Tibial nerve (tissue), 4 donors: ENCODE measurements at regions not wholly inside any gene's neighbourhood (a gene's known extent, or its start where the extent isn't known, plus 50 kb on each side); places are given as distances from the start of the nearest gene placed in this dataset.

Experiments
- DNase-seq, 2 donors: peaks; one replicate each; pipeline ENCODE4 v3.0.0-alpha.2; 2019; ENCODE audit warnings: low spot score in 2 of 2
- H3K27ac ChIP-seq, 4 donors: fragments of 200-600 bp; sonication (generic) in 3 of 4; one replicate each; pipeline ENCODE4 v1.5.1; 2017 to 2019; ENCODE audit warnings: mild to moderate bottlenecking in 1 of 4
- H3K27me3 ChIP-seq, 2 donors: fragments of 200-600 bp; sonication (generic) in 1 of 2; one replicate each; pipeline versions ENCODE4 v1.5.1 to v1.6.0; 2017 to 2019
- H3K36me3 ChIP-seq, 3 donors: fragments of 200-600 bp; sonication (generic); one replicate each; pipeline ENCODE4 v1.5.1; 2018 to 2019
- H3K4me1 ChIP-seq, 4 donors: fragments of 200-600 bp; sonication (generic) in 3 of 4; one replicate each; pipeline ENCODE4 v1.5.1; 2017 to 2019
- H3K4me3 ChIP-seq, 4 donors: fragments of 200-600 bp; sonication (generic) in 3 of 4; one replicate each; pipeline ENCODE4 v1.5.1; 2017 to 2019; ENCODE audit warnings: mild to moderate bottlenecking in 1 of 4, moderate library complexity in 1 of 4
- H3K9me3 ChIP-seq, 4 donors: fragments of 200-600 bp; sonication (generic) in 3 of 4; one replicate each; pipeline ENCODE4 v1.5.1; 2017 to 2019
- EP300 ChIP-seq, 2 donors: sonication (generic); formaldehyde crosslinking; IDR thresholded peaks; one replicate each; pipeline ENCODE4 v1.6.1; 2017; ENCODE audit warnings: antibody characterized with exemption in 2 of 2, mild to moderate bottlenecking in 1 of 2
- POLR2A ChIP-seq, 2 donors: fragments of 450-650 bp; IDR thresholded peaks; one replicate each; pipeline ENCODE4 v1.6.1; 2017; ENCODE audit warnings: antibody characterized with exemption in 2 of 2, mild to moderate bottlenecking in 2 of 2, moderate library complexity in 2 of 2
- WGBS, 2 donors: methylation state at CpG; one replicate each; pipeline ENCODE4 v1.1.5; 2018; 5-methylcytosine and 5-hydroxymethylcytosine counted together
- TF ChIP-seq, protein P1 (sequence below), 5 experiments: fragments of 200-600 bp in 3 of 5; fragments of 450-650 bp in 2 of 5; sonication (generic) in 3 of 5; IDR thresholded peaks; one replicate each; pipeline ENCODE4 v1.5.1; 2016 to 2019; ENCODE audit warnings: antibody characterized with exemption in 5 of 5, mild to moderate bottlenecking in 3 of 5, moderate library complexity in 2 of 5

GRCh38 chr1:83083589-83084224 lies 915.2 kb downstream of the TTLL7 start:
- Histone ChIP-seq H3K27ac (no peak overlapping the region), H3K9me3 (no peaks in the 10 kb centered on the region), H3K4me1 (no peaks in the 10 kb centered on the region), H3K36me3 (no peaks in the 10 kb centered on the region), H3K27me3 (no peaks in the 10 kb centered on the region), H3K4me3 (no peak overlapping the region)
- no peak for TF ChIP-seq EP300 (IDR thresholded peaks at IDR 0.05)
- TF ChIP-seq, protein P1, sequence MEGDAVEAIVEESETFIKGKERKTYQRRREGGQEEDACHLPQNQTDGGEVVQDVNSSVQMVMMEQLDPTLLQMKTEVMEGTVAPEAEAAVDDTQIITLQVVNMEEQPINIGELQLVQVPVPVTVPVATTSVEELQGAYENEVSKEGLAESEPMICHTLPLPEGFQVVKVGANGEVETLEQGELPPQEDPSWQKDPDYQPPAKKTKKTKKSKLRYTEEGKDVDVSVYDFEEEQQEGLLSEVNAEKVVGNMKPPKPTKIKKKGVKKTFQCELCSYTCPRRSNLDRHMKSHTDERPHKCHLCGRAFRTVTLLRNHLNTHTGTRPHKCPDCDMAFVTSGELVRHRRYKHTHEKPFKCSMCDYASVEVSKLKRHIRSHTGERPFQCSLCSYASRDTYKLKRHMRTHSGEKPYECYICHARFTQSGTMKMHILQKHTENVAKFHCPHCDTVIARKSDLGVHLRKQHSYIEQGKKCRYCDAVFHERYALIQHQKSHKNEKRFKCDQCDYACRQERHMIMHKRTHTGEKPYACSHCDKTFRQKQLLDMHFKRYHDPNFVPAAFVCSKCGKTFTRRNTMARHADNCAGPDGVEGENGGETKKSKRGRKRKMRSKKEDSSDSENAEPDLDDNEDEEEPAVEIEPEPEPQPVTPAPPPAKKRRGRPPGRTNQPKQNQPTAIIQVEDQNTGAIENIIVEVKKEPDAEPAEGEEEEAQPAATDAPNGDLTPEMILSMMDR (IDR thresholded peaks at IDR 0.05), result no peak
- no peak for TF ChIP-seq POLR2A (IDR thresholded peaks at IDR 0.05)
- 81 to 82% methylated on average over 2 of the region's 2 CpGs for WGBS, 2 donors
- no peak for DNase-seq

DNA sequence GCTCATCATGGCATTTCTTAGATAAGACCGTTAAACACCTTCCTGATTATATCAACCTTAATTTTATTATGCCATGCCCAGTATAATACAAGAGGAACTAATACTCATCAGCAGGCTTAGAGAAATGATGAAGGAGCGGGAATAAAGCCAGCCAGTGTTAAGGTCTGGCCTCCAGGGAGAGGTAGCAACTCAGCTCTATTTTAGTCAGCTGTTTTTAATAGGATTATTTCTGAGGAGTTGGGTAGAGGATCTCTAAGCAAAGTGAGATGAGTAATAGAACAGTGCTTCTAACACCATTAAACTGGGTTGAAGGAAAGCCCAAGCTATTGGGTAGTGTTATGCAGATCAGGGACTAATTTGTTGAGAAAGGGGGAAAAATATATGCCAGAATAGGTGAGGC lies 921.5 kb downstream of the TTLL7 start:
- H3K36me3 ChIP-seq, result no peaks in the 10 kb centered on the region
- no peak for TF ChIP-seq POLR2A (IDR thresholded peaks at IDR 0.05)
- TF ChIP-seq EP300 (IDR thresholded peaks at IDR 0.05), result no peak
- TF ChIP-seq, protein P1 (IDR thresholded peaks at IDR 0.05), result no peak
- no peak overlapping the region for H3K4me3 ChIP-seq
- 67 to 78% methylated on average over 2 of the region's 2 CpGs for WGBS, 2 donors
- no peak for DNase-seq
- no peaks in the 10 kb centered on the region for H3K27me3 ChIP-seq
- no peak overlapping the region for H3K27ac ChIP-seq
- no peaks in the 10 kb centered on the region for H3K9me3 ChIP-seq
- no peaks in the 10 kb centered on the region for H3K4me1 ChIP-seq

DNA sequence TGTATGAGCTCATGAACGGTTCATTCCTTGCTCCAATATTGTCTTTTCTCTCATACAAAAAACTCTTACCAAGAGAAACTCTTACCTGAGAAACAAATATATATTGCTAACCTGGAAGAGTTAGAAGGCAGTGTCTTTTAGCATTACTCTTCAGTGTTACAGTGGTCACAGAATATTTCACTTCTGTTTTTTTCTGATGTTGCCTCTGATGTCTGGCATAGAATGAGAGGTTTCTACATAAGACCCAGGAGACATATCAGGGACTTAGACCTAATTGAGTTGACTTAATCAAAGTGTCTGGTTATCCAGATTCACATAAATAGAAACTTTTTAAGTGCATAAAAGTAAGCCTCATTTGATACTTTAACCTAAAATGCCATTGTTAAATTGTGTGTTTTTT lies 923.8 kb downstream of the TTLL7 start:
- H3K9me3 ChIP-seq, result no peaks in the 10 kb centered on the region
- TF ChIP-seq POLR2A (IDR thresholded peaks at IDR 0.05) (no peak), EP300 (IDR thresholded peaks at IDR 0.05) (no peak)
- TF ChIP-seq, protein P1 (IDR thresholded peaks at IDR 0.05), result no peak
- no peak overlapping the region for H3K4me3 ChIP-seq
- no peak for DNase-seq
- WGBS, 2 donors, result 91 to 93% methylated on average over 1 of the region's 1 CpG
- no peak overlapping the region for H3K27ac ChIP-seq
- no peaks in the 10 kb centered on the region for H3K27me3 ChIP-seq
- H3K4me1 ChIP-seq, result no peaks in the 10 kb centered on the region
- no peaks in the 10 kb centered on the region for H3K36me3 ChIP-seq

DNA sequence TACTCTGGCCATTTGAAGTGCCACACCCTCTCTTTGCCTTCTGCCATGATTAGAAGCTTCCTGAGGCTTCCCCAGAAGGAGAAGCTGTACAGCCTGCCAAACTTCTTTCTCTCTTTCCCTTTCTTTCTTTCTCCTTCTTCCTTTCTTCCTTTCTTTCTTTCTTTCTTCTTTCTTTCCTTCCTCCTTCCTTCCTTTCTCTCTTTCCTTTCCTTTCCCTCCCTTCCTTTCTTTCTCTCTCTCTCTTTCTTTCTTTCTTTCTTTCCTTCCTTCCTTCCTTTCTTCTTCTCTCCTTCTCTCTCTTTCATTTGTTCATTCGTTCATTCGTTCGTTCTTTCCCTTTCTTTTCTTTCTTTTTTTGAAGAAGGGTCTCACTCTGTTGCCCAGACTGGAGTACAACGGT lies 931.0 kb downstream of the TTLL7 start:
- H3K36me3 ChIP-seq, result no peaks in the 10 kb centered on the region
- TF ChIP-seq POLR2A (IDR thresholded peaks at IDR 0.05) (no peak), EP300 (IDR thresholded peaks at IDR 0.05) (no peak)
- TF ChIP-seq, protein P1 (IDR thresholded peaks at IDR 0.05), result no peak
- DNase-seq, result no peak
- H3K4me1 ChIP-seq, result no peaks in the 10 kb centered on the region
- WGBS, 2 donors, result 80 to 83% methylated on average over 4 of the region's 4 CpGs
- no peak overlapping the region for H3K4me3 ChIP-seq
- H3K27ac ChIP-seq, result no peak overlapping the region
- no peaks in the 10 kb centered on the region for H3K27me3 ChIP-seq
- H3K9me3 ChIP-seq, result no peaks in the 10 kb centered on the region

DNA sequence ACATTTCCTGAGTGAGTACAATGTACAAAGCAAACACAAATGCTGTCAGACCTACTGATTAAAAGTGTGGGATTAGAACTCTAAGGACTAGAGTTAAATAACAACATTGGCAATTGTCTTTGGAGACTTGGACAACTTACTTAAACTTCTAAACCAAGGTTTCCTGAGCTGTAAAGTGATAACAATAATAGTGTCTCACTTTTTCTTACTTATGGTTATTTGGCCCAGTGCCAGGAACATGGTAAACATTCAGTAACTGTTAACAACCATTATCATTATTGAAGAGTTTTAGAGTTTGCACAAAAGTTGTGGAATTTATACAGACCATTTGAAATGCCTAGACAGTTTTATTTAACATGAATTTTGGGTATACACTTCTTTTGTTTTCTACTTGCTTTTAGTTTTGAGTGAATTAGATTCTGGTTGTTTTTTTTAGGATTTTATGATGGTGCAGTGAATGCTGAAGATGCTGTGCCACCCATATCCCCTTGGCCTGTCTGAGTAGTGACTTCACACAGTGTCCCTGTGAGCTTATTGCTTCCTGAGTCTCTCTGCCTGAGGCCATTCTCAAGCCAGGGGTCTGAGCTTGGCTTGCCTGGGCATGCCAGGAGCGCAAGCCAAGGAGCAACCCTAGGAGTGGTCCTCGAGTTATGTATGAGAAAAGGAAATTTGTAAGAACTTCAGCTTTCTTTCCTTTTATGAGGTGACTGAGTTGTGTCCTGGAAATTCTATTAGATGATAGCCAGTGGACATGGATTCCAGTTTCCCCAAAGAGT lies 932.8 kb downstream of the TTLL7 start:
- Histone ChIP-seq H3K9me3 (no peaks in the 10 kb centered on the region), H3K27me3 (no peaks in the 10 kb centered on the region), H3K36me3 (no peaks in the 10 kb centered on the region), H3K4me3 (no peak overlapping the region), H3K27ac (no peak overlapping the region), H3K4me1 (peaks cover 0 to 3% (median 0%) of the 10 kb centered on the region in 4 donors)
- no peak for TF ChIP-seq EP300 (IDR thresholded peaks at IDR 0.05)
- TF ChIP-seq POLR2A (IDR thresholded peaks at IDR 0.05), result no peak
- TF ChIP-seq, protein P1 (IDR thresholded peaks at IDR 0.05), result no peak
- WGBS, 2 donors, result 94 to 97% methylated on average over 2 of the region's 2 CpGs
- DNase-seq, result no peak
